ENCODE measurements at regions not wholly inside any gene's neighbourhood (a gene's known extent, or its start where the extent isn't known, plus 50 kb on each side); places are given as distances from the start of the nearest gene placed in this dataset.

- Mint-ChIP-seq H3K36me3 (ENCODE audit: low read depth) (no peaks in the 10 kb centered on the region), H3K9me3 (peaks cover 11% of the 10 kb centered on the region), H3K27ac (no peak overlapping the region), H3K4me1 (ENCODE audit: low read depth) (no peaks in the 10 kb centered on the region), H3K27me3 (ENCODE audit: low read depth) (no peaks in the 10 kb centered on the region), H3K4me3 (no peak overlapping the region)
- DNase-seq (ENCODE audit: low spot score): no peak
Observed at GRCh38 chr5:162484095-162484494, 416.5 kb downstream of the GABRG2 start.

GRCh38 chr5:162484986-162485385 is 417.4 kb downstream of the GABRG2 start:
- Mint-ChIP-seq H3K27ac (no peak overlapping the region), H3K4me1 (ENCODE audit: low read depth) (no peaks in the 10 kb centered on the region), H3K36me3 (ENCODE audit: low read depth) (no peaks in the 10 kb centered on the region), H3K9me3 (peaks cover 11% of the 10 kb centered on the region), H3K4me3 (no peak overlapping the region), H3K27me3 (ENCODE audit: low read depth) (no peaks in the 10 kb centered on the region)
- DNase-seq (ENCODE audit: low spot score): no peak

GRCh38 chr5:162485666-162486292 is 418.2 kb downstream of the GABRG2 start:
- DNase-seq (ENCODE audit: low spot score): no peak
- H3K4me1 Mint-ChIP-seq (ENCODE audit: low read depth): no peaks in the 10 kb centered on the region
- no peak overlapping the region for H3K4me3 Mint-ChIP-seq
- H3K9me3 Mint-ChIP-seq: peaks cover 10% of the 10 kb centered on the region
- H3K27me3 Mint-ChIP-seq (ENCODE audit: low read depth): no peaks in the 10 kb centered on the region
- no peaks in the 10 kb centered on the region for H3K36me3 Mint-ChIP-seq (ENCODE audit: low read depth)
- no peak overlapping the region for H3K27ac Mint-ChIP-seq

GRCh38 chr5:162487528-162488525 is 420.3 kb downstream of the GABRG2 start:
- no peaks in the 10 kb centered on the region for H3K4me1 Mint-ChIP-seq (ENCODE audit: low read depth)
- H3K27me3 Mint-ChIP-seq (ENCODE audit: low read depth): no peaks in the 10 kb centered on the region
- H3K27ac Mint-ChIP-seq: no peak overlapping the region
- peaks cover 7% of the 10 kb centered on the region for H3K9me3 Mint-ChIP-seq
- no peak overlapping the region for H3K4me3 Mint-ChIP-seq
- H3K36me3 Mint-ChIP-seq (ENCODE audit: low read depth): no peaks in the 10 kb centered on the region
- DNase-seq (ENCODE audit: low spot score): no peak

- Mint-ChIP-seq H3K27me3 (ENCODE audit: low read depth) (no peaks in the 10 kb centered on the region), H3K4me1 (ENCODE audit: low read depth) (no peaks in the 10 kb centered on the region), H3K27ac (no peak overlapping the region), H3K4me3 (no peak overlapping the region), H3K36me3 (ENCODE audit: low read depth) (no peaks in the 10 kb centered on the region), H3K9me3 (peaks cover 19% of the 10 kb centered on the region)
- no peak for DNase-seq (ENCODE audit: low spot score)
Observed at GRCh38 chr5:162496100-162496808, 428.7 kb downstream of the GABRG2 start.

- DNase-seq (ENCODE audit: low spot score): no peak
Observed at GRCh38 chr5:162497455-162497854, 429.9 kb downstream of the GABRG2 start.

GRCh38 chr5:162502780-162503179 is 435.2 kb downstream of the GABRG2 start:
- H3K4me3 Mint-ChIP-seq: no peak overlapping the region
- H3K27me3 Mint-ChIP-seq (ENCODE audit: low read depth): no peaks in the 10 kb centered on the region
- DNase-seq (ENCODE audit: low spot score): no peak
- peaks cover 15% of the 10 kb centered on the region for H3K9me3 Mint-ChIP-seq
- no peaks in the 10 kb centered on the region for H3K4me1 Mint-ChIP-seq (ENCODE audit: low read depth)
- H3K27ac Mint-ChIP-seq: no peak overlapping the region
- H3K36me3 Mint-ChIP-seq (ENCODE audit: low read depth): no peaks in the 10 kb centered on the region

More at GRCh38 chr5:162497455-162497854, 429.9 kb downstream of the GABRG2 start:
- H3K4me1 Mint-ChIP-seq (ENCODE audit: low read depth): no peaks in the 10 kb centered on the region
- H3K27me3 Mint-ChIP-seq (ENCODE audit: low read depth): no peaks in the 10 kb centered on the region
- H3K27ac Mint-ChIP-seq: no peak overlapping the region
- no peaks in the 10 kb centered on the region for H3K36me3 Mint-ChIP-seq (ENCODE audit: low read depth)
- H3K9me3 Mint-ChIP-seq: peaks cover 19% of the 10 kb centered on the region
- H3K4me3 Mint-ChIP-seq: no peak overlapping the region

GRCh38 chr5:162503796-162504195 is 436.2 kb downstream of the GABRG2 start:
- Mint-ChIP-seq H3K27me3 (ENCODE audit: low read depth) (no peaks in the 10 kb centered on the region), H3K9me3 (peaks cover 11% of the 10 kb centered on the region), H3K4me3 (no peak overlapping the region), H3K4me1 (ENCODE audit: low read depth) (no peaks in the 10 kb centered on the region), H3K36me3 (ENCODE audit: low read depth) (no peaks in the 10 kb centered on the region), H3K27ac (no peak overlapping the region)
- no peak for DNase-seq (ENCODE audit: low spot score)

- Mint-ChIP-seq H3K9me3 (peaks cover 30% of the 10 kb centered on the region), H3K36me3 (ENCODE audit: low read depth) (no peaks in the 10 kb centered on the region), H3K27me3 (ENCODE audit: low read depth) (no peaks in the 10 kb centered on the region), H3K4me3 (no peak overlapping the region), H3K27ac (no peak overlapping the region), H3K4me1 (ENCODE audit: low read depth) (no peaks in the 10 kb centered on the region)
- no peak for DNase-seq (ENCODE audit: low spot score)
Observed at GRCh38 chr5:162512935-162513565, 445.5 kb downstream of the GABRG2 start.

GRCh38 chr5:162514116-162514515 is 446.5 kb downstream of the GABRG2 start:
- no peaks in the 10 kb centered on the region for H3K4me1 Mint-ChIP-seq (ENCODE audit: low read depth)
- no peak overlapping the region for H3K4me3 Mint-ChIP-seq
- H3K27me3 Mint-ChIP-seq (ENCODE audit: low read depth): no peaks in the 10 kb centered on the region
- H3K36me3 Mint-ChIP-seq (ENCODE audit: low read depth): no peaks in the 10 kb centered on the region
- H3K27ac Mint-ChIP-seq: no peak overlapping the region
- H3K9me3 Mint-ChIP-seq: peaks cover 36% of the 10 kb centered on the region
- no peak for DNase-seq (ENCODE audit: low spot score)

GRCh38 chr5:162520878-162521277 is 453.3 kb downstream of the GABRG2 start:
- Mint-ChIP-seq H3K27me3 (ENCODE audit: low read depth) (no peaks in the 10 kb centered on the region), H3K36me3 (ENCODE audit: low read depth) (no peaks in the 10 kb centered on the region), H3K4me3 (no peak overlapping the region), H3K9me3 (peaks cover 36% of the 10 kb centered on the region), H3K27ac (no peak overlapping the region), H3K4me1 (ENCODE audit: low read depth) (no peaks in the 10 kb centered on the region)
- no peak for DNase-seq (ENCODE audit: low spot score)

- H3K9me3 Mint-ChIP-seq: peaks cover 46% of the 10 kb centered on the region
- no peak overlapping the region for H3K27ac Mint-ChIP-seq
- no peak for DNase-seq (ENCODE audit: low spot score)
- H3K36me3 Mint-ChIP-seq (ENCODE audit: low read depth): no peaks in the 10 kb centered on the region
- H3K4me3 Mint-ChIP-seq: no peak overlapping the region
- H3K27me3 Mint-ChIP-seq (ENCODE audit: low read depth): no peaks in the 10 kb centered on the region
- H3K4me1 Mint-ChIP-seq (ENCODE audit: low read depth): no peaks in the 10 kb centered on the region
Observed at GRCh38 chr5:162529209-162529608, 461.6 kb downstream of the GABRG2 start.

GRCh38 chr5:162529886-162530285 is 462.3 kb downstream of the GABRG2 start:
- Mint-ChIP-seq H3K27ac (no peak overlapping the region), H3K27me3 (ENCODE audit: low read depth) (no peaks in the 10 kb centered on the region), H3K4me1 (ENCODE audit: low read depth) (no peaks in the 10 kb centered on the region), H3K36me3 (ENCODE audit: low read depth) (no peaks in the 10 kb centered on the region), H3K4me3 (no peak overlapping the region), H3K9me3 (peaks cover 40% of the 10 kb centered on the region)
- no peak for DNase-seq (ENCODE audit: low spot score)

Data from T-helper 2 cell treated with Interferon-gamma antibody and Interleukin-4, amounts not matched to agents 5 μg/mL and 100 μg/mL, for 36 hours (primary cell).